ENCODE measurements at regions not wholly inside any gene's neighbourhood (a gene's known extent, or its start where the extent isn't known, plus 50 kb on each side); places are given as distances from the start of the nearest gene placed in this dataset.

- DNase-seq, result no peak
Observed at GRCh38 chr1:216953495-216953894, 230.3 kb upstream of the ESRRG start.

GRCh38 chr1:216952864-216953263 is 229.6 kb upstream of the ESRRG start:
- DNase-seq, result no peak

GRCh38 chr1:216945538-216946080 is 222.4 kb upstream of the ESRRG start:
- no peak for DNase-seq

GRCh38 chr1:216944864-216945510 is 221.8 kb upstream of the ESRRG start:
- no peak for DNase-seq

GRCh38 chr1:216937491-216937890 is 214.3 kb upstream of the ESRRG start:
- no peak for DNase-seq

- no peak for DNase-seq
Observed at GRCh38 chr1:216936779-216937178, 213.6 kb upstream of the ESRRG start.

- no peak for DNase-seq
Observed at GRCh38 chr1:216935901-216936300, 212.7 kb upstream of the ESRRG start.

GRCh38 chr1:216932424-216932823 is 209.2 kb upstream of the ESRRG start:
- DNase-seq, result no peak

- DNase-seq, result no peak
Observed at GRCh38 chr1:216929870-216930582, 206.8 kb upstream of the ESRRG start.

- DNase-seq, result no peak
Observed at GRCh38 chr1:216927633-216928032, 204.4 kb upstream of the ESRRG start.

- DNase-seq, result no peak
Observed at GRCh38 chr1:216926720-216927510, 203.7 kb upstream of the ESRRG start.

- DNase-seq, result no peak
Observed at GRCh38 chr1:216925962-216926625, 202.9 kb upstream of the ESRRG start.

- DNase-seq, result no peak
Observed at GRCh38 chr1:216924732-216925131, 201.5 kb upstream of the ESRRG start.

GRCh38 chr1:216923601-216924000 is 200.4 kb upstream of the ESRRG start:
- no peak for DNase-seq

GRCh38 chr1:216922406-216922805 is 199.2 kb upstream of the ESRRG start:
- DNase-seq, result no peak

- no peak for DNase-seq
Observed at GRCh38 chr1:216921866-216922265, 198.6 kb upstream of the ESRRG start.

GRCh38 chr1:216919060-216919970 is 196.1 kb upstream of the ESRRG start:
- no peak for DNase-seq

- no peak for DNase-seq
Observed at GRCh38 chr1:216916890-216917438, 193.7 kb upstream of the ESRRG start.

GRCh38 chr1:216914974-216915373 is 191.7 kb upstream of the ESRRG start:
- DNase-seq, result no peak

GRCh38 chr1:216913976-216914375 is 190.7 kb upstream of the ESRRG start:
- DNase-seq, result no peak

- DNase-seq, result no peak
Observed at GRCh38 chr1:216910081-216910840, 187.0 kb upstream of the ESRRG start.
